Epithelial cell of prostate (primary cell): ENCODE measurements at regions not wholly inside any gene's neighbourhood (a gene's known extent, or its start where the extent isn't known, plus 50 kb on each side); places are given as distances from the start of the nearest gene placed in this dataset.
"Not testable (repeated sequence)": the region's sequence is repeated elsewhere in the genome, so short reads cannot be mapped to it uniquely, and the experiment has no call there.

Experiments
- DNase-seq: peaks from one replicate; pipeline ENCODE4 v3.0.0-alpha.2; 2011; ENCODE audit warnings: low read depth, low spot score
- H3K27ac ChIP-seq: fragments of 450-650 bp; 2 replicates; pipeline ENCODE4 v1.5.1; 2017; ENCODE audit warnings: mild to moderate bottlenecking

- H3K27ac ChIP-seq, result no peak overlapping the region
Observed at GRCh38 chr4:1589098-1589497, 95.0 kb downstream of the FAM53A start.

GRCh38 chr4:1588306-1588705 is 95.8 kb downstream of the FAM53A start:
- no peak for DNase-seq
- no peak overlapping the region for H3K27ac ChIP-seq

More at GRCh38 chr4:1589098-1589497, 95.0 kb downstream of the FAM53A start:
- no peak for DNase-seq

DNA sequence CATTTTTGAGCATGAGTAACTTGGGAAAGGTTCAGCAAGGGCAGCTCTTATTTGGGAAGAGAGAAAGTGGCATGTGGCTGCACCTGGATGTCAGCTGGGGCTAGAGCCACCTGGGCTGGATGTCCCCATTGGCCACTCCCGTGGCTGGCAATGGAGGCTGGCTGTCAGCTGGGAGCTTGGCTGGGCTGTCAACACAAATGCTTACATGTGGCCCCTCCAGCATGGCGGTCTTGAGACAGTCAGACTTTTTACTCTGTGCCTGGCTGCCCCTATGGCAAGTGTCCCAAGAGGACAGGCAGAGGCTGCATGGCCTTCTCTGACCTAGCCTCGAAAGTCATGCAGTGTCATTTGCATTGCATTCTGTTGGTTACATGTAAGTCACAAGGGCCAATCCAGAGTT is 99.6 kb downstream of the FAM53A start:
- DNase-seq, result no peak
- H3K27ac ChIP-seq, result no peak overlapping the region

DNA sequence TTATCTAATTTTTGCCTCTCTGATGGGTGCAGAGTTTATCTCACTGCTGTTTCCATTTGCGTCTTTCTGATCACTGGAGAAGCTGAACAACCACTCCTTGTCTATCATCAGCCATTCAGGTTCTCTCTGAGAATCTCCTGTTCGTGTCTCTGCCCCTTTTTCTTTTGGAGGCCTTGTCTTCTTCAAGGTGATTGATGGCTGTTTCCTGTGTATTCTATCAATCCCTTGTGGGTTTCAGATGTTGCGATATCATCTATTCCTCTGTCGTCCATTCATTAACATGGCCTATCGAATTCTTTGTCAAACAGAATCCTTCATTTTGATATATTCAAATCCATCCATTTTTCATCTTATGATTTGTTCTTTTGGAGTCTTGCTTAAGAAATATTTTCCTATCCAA is 100.3 kb downstream of the FAM53A start:
- no peak overlapping the region for H3K27ac ChIP-seq
- no peak for DNase-seq

DNA sequence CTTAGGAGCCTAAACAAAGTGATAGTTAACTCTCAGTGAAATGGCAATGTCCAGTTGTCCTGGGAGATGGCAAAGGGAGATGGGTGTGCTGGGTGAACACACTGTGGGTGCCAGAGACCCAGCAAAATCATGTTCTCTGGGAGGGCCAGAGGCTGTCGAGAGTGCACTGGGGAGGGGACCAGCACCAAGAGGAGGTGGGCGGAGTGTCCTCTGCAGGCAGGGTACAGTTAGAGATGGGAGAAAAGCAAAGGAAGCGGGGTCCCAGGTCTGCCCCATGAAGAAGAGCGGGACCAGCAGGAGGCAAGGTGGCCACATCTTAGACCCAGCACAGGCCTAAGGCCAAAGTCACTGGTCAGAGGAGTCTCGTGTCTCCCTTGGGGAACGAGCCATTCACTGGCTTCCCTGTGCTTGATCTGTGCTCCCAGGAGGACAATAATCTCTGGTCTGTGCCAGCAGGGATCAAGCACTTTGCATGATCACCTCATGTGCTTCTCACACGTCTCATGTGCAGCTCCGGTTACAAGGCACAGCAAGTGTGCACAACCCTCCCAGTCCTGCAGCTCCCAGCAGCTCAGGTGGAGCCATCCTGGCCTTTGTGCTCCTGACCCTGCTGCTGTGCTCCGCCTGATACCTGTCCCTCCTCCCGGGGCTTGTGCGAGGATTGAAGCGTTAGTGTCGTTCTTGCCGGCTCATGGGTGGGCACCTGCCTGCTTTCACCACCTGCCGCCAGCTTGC is 100.9 kb downstream of the FAM53A start:
- no peak overlapping the region for H3K27ac ChIP-seq
- no peak for DNase-seq

DNA sequence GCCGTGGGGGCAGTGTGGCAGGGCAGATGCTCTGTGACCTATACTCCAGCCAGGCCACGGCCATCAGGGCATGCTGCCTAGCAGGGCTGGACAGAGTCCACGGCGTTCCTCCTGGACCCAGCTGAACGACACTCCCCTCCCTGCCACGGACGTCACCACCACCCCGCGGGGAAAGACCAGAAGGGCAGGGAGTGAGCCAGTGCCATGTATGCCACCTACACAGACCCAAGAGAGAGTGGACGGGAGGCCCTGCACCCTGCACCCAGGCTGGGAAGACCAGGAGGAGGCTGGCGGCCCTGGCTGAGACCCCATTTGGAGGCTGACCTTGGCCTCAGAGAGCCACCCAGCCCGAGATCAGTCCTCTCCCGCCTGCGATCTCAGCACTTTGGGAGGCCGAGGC is 101.9 kb downstream of the FAM53A start:
- H3K27ac ChIP-seq, result no peak overlapping the region
- no peak for DNase-seq

GRCh38 chr4:1581164-1581894 is 102.8 kb downstream of the FAM53A start:
- not testable (repeated sequence) for H3K27ac ChIP-seq
- DNase-seq, result peak; percentile 51

DNA sequence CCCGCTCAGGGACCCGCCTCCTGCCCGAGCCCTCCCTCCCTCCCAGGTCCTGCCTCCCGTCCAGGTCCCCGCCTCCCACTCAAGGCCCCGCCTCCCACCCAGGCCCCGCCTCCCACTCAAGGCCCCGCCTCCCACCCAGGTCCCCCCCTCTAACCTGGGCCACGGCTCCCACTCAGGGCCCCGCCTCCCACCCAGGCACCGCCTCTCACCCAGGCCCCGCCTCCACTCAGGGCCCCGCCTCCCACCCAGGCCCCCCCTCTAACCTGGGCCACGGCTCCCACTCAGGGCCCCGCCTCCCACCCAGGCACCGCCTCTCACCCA is 103.5 kb downstream of the FAM53A start:
- not testable (repeated sequence) for DNase-seq, H3K27ac ChIP-seq

DNA sequence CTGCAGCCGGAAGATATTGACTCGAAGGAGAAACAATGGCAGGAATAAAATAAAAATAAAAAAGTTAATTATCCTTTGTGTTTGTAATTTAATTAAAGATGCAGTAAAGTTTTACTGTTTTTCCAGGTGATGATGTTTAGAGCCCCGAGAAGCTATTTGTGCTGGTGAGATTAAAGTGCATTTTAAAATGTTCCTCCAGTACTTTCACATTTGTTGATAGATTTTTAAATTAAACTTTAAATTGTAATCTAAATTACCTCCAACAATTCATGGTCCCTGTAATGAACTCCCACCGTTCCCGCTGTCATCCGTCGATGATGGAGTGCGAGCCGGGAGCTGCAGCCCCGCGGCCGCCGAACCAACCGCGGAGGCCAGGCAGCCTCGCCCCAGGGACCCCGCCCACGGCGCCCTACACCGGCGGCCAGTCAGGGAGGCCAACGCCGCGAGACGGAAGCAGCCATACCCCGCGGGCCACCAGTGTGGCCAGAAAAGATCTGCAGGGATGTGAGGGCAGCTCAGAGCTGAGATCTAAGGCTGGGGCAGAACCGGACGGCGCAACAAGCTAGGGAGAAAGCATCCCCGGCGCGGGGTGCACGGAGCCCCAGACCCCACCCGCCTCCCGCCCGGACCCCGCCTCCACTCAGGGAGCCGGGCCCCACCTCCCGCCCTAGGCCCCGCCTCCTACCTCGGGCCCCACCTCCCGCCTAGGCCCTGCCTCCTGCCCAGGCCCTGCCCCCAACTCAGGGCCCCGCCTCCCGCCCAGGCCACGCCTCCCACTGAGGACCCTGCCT is 104.0 kb downstream of the FAM53A start:
- H3K27ac ChIP-seq, result peak overlapping the region; percentile 61
- peak; percentile 64 for DNase-seq

DNA sequence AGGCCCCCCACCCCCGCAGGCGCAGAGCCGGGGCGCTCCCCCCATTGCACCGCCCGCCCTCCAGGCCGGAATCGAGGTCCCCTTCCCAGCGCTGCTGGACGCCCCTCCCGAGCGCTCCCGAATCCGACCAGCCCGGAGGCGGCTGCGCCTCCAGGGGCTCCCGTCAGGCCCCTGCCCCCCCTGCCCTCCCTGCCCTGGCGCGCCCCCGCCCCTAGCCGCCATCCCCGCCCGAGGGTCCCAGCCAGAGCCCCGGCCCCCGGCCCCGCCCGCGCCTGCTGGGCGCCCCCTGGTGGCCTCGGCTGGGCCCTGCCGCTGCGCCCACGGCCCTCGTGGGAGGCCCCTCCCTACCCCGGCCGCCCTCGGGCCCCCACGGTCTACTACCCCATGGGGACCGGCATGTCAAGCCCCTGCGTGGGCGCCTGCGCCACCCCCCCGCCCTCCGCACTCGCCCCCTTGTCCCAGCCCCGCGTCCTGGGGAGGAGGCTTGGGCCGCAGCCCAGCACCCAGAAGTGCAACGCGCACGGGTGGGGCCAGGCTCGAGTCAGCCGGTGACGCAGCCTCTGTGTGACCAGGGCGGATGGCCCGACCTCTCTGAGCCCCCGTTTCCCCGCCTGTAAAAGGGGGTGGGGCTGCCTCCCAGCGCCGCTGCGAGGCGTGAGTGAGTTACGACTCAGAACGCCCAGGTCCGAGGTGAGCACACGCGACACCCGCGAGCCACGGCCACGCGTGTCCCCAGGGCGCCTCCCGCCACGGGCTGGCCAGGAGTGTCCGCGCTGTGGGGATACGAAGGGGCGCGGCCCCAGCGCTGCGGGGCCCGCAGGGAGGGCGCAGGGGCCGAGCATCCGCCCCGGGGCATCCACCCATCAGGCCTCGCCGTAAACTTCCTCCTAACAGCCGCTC is 104.9 kb downstream of the FAM53A start:
- DNase-seq, result peak; percentile 18
- peak overlapping the region; percentile 61 for H3K27ac ChIP-seq

- DNase-seq, result no peak
- H3K27ac ChIP-seq, result no peak overlapping the region
Observed at GRCh38 chr4:1578251-1578773, 105.8 kb downstream of the FAM53A start.

DNA sequence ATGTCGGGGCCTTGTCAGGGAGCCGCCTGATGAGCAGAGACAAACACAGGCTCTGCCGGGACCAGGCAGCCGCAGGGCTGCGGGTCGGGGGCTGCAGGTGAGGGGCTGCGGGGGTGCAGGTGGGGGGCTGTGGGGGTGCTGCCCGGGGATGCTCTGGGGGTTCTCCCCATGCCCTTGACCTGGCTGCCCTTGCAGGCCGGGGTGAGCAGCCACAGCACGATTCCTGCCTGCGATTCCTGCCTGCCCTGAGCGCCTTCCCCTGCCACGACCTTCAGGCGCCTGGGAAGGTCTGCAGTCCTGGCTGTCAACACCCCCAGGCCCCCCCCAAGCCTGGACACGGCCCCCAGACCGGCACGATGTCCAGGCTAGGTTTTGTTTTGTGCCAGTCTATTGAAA is 106.3 kb downstream of the FAM53A start:
- H3K27ac ChIP-seq, result no peak overlapping the region
- DNase-seq, result no peak

DNA sequence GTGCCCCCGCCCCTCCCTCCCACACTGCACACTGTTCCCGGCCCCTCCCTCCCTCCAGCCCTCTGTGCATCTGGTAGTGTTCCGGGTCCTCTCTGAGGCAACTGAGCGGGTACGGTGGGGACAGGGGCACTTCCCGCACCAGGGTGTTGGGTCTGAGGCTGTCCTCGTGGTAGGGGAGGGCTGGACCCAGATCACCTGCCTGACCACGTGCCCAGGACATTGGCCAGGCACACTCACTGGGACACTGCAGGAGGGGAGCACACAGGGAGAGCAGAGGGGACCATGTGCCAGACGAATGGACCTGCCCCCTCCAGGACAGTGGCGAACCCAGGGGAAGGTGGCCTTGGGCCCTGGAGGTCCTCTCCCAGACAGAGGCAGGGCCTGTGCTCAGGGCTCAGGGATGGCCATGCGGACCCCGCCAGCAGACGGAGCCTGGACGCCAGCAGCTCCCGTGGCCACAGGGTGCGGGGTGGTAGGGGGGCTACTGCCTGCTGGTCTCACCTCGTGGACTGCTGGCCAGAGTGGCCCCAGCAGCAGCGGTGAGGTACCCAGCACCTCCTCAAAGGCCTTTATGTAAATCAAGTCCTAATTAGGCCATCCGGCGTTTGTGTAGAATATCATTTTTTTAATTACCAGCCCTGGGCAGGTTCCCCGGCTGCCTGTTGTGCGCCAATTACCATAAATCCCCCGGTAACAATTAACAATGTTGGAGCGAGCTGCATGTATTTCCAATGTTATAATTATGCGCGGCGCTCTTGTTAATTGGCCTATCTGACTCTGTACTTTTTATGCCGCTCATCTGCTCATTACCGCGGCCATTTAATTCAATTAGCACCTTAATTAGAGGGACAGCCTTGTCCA is 106.9 kb downstream of the FAM53A start:
- no peak overlapping the region for H3K27ac ChIP-seq
- no peak for DNase-seq

GRCh38 chr4:1576304-1576960 is 107.7 kb downstream of the FAM53A start:
- DNase-seq, result no peak
- no peak overlapping the region for H3K27ac ChIP-seq

- H3K27ac ChIP-seq, result no peak overlapping the region
- no peak for DNase-seq
Observed at GRCh38 chr4:1575418-1576303, 108.5 kb downstream of the FAM53A start.

DNA sequence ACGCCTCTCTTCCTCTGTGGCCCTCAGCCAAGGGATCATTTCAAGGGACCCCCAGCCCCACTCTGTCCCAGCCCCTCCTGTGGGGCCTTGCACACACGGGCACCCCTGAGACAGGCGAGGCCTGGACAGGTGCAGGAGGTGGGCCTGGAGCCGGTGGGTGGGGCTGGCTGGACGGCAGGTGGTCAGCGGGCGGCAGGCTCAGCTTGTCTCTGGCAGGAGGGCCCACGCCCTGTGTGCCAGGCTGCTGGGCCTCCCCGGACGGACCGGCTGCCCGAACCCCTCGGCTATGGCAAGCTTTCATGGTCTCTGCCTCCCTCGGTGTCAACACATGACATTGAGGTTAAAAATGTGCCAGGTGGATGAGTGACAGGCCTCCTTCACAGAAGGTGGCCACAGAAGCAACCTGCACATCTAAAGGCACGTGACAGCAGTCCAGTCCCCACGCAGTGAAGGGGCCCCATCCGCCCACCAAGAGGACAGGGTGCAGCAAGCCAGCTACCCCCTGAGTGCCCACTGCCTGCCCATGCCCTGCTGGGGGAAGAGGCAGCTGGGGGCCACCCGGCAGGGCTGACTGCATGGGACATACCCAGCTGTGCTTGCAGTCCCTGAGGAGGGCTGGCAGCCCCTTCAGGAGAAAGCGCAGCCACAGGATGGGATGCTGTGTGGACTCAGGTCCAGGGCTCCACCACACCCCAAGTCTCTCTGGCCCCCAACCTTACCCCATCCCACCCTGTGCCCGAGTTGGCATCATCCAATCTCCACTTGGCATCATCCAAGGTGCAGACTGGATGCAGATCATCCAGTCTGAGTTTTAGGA is 109.3 kb downstream of the FAM53A start:
- H3K27ac ChIP-seq, result no peak overlapping the region
- DNase-seq, result no peak
